ENCODE measurements at regions not wholly inside any gene's neighbourhood (a gene's known extent, or its start where the extent isn't known, plus 50 kb on each side); places are given as distances from the start of the nearest gene placed in this dataset.
"Not testable (repeated sequence)": the region's sequence is repeated elsewhere in the genome, so short reads cannot be mapped to it uniquely, and the experiment has no call there.

DNA sequence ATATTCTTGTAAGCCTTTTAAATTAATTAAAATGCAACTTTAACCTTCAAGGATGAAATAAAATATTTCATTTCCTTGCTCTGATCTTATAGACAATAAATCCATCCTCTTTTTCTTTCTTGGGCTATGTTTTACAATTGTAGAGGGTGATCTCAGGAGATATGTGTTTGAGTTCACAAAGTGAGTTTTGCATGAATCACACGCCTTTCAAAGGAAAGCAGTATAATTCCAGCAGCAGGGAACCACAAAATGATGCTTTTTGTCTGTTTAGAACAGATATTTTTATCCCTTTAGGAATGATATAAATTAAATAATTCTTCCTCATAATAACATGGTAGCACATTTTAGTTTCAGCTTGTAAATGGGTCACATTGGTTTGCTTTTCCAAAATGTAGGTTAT is 191.2 kb downstream of the SEMA6D start:
- Histone ChIP-seq H3K4me3 (no peak overlapping the region), H3K36me3 (no peaks in the 10 kb centered on the region), H3K4me1 (no peaks in the 10 kb centered on the region), H3K27ac (no peak overlapping the region), H3K9me3 (no peaks in the 10 kb centered on the region), H3K27me3 (no peaks in the 10 kb centered on the region)
- DNase-seq: no peak
- TF ChIP-seq POLR2A (IDR thresholded peaks at IDR 0.05): no peak
- TF ChIP-seq, protein P1, sequence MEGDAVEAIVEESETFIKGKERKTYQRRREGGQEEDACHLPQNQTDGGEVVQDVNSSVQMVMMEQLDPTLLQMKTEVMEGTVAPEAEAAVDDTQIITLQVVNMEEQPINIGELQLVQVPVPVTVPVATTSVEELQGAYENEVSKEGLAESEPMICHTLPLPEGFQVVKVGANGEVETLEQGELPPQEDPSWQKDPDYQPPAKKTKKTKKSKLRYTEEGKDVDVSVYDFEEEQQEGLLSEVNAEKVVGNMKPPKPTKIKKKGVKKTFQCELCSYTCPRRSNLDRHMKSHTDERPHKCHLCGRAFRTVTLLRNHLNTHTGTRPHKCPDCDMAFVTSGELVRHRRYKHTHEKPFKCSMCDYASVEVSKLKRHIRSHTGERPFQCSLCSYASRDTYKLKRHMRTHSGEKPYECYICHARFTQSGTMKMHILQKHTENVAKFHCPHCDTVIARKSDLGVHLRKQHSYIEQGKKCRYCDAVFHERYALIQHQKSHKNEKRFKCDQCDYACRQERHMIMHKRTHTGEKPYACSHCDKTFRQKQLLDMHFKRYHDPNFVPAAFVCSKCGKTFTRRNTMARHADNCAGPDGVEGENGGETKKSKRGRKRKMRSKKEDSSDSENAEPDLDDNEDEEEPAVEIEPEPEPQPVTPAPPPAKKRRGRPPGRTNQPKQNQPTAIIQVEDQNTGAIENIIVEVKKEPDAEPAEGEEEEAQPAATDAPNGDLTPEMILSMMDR (IDR thresholded peaks at IDR 0.05): no peak

- no peaks in the 10 kb centered on the region for H3K27me3 ChIP-seq
Observed at GRCh38 chr15:47908950-47909670, 191.8 kb downstream of the SEMA6D start.

DNA sequence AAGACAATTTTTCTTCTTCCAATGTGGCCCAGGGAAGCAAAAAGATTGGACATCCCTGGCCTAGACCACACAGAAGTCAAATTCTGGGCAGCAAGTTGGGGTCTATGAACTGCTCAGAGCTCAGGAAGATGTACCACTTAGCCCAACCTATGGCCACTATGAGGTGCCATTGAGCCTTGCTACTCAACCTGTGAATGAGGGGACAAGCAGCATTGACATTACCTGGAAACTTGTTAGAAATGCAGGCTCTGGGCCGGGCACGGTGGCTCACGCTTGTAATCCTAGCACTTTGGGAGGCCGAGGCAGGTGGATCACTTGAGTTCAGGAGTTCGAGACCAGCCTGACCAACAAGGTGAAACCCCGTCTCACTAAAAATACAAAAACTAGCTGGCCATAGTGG is 195.6 kb downstream of the SEMA6D start:
- H3K27me3 ChIP-seq, DNase-seq: not testable (repeated sequence)

More at GRCh38 chr15:47908950-47909670, 191.8 kb downstream of the SEMA6D start:
- Histone ChIP-seq H3K36me3 (no peaks in the 10 kb centered on the region), H3K4me3 (no peak overlapping the region), H3K9me3 (no peaks in the 10 kb centered on the region), H3K4me1 (no peaks in the 10 kb centered on the region), H3K27ac (no peak overlapping the region)
- no peak for DNase-seq
- TF ChIP-seq, protein P1 (IDR thresholded peaks at IDR 0.05): no peak
- TF ChIP-seq POLR2A (IDR thresholded peaks at IDR 0.05): no peak

GRCh38 chr15:47917881-47918280 is 200.6 kb downstream of the SEMA6D start:
- Histone ChIP-seq H3K9me3 (no peaks in the 10 kb centered on the region), H3K27ac (no peak overlapping the region), H3K4me3 (no peak overlapping the region), H3K4me1 (no peaks in the 10 kb centered on the region), H3K27me3 (no peaks in the 10 kb centered on the region), H3K36me3 (no peaks in the 10 kb centered on the region)
- DNase-seq: no peak
- no peak for TF ChIP-seq POLR2A (IDR thresholded peaks at IDR 0.05)
- TF ChIP-seq, protein P1 (IDR thresholded peaks at IDR 0.05): no peak

More for the DNA sequence above, 195.6 kb downstream of the SEMA6D start:
- H3K27ac ChIP-seq, H3K9me3 ChIP-seq, H3K36me3 ChIP-seq, H3K4me3 ChIP-seq, H3K4me1 ChIP-seq: not testable (repeated sequence)

DNA sequence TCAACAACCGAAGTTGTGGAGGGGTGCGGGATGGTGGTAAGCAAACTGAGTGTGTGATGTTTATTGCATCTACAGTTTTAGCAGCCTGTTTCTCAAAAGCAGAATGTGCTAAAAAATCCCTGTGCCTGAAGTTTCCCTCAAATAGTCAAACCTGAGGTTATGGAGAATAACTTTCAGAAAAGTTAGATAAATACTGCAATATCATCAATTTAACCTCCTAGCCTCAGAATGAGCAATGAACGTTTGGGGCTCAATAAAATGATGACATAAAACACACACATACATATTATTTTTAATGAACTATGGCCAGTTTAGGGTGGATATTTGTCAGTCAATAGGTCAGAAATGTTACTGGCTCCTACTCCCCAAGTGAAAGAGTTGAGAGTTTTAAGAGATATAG is 201.6 kb downstream of the SEMA6D start:
- Histone ChIP-seq H3K4me1 (no peaks in the 10 kb centered on the region), H3K27ac (no peak overlapping the region), H3K36me3 (no peaks in the 10 kb centered on the region), H3K27me3 (no peaks in the 10 kb centered on the region), H3K9me3 (no peaks in the 10 kb centered on the region), H3K4me3 (no peak overlapping the region)
- no peak for DNase-seq
- TF ChIP-seq, protein P1 (IDR thresholded peaks at IDR 0.05): no peak
- no peak for TF ChIP-seq POLR2A (IDR thresholded peaks at IDR 0.05)

GRCh38 chr15:47924381-47924780 is 196.4 kb upstream of the SLC24A5 start:
- Histone ChIP-seq H3K36me3 (no peaks in the 10 kb centered on the region), H3K4me1 (no peaks in the 10 kb centered on the region), H3K9me3 (no peaks in the 10 kb centered on the region), H3K27ac (no peak overlapping the region), H3K4me3 (no peak overlapping the region), H3K27me3 (no peaks in the 10 kb centered on the region)
- DNase-seq: no peak
- TF ChIP-seq, protein P1 (IDR thresholded peaks at IDR 0.05): no peak
- TF ChIP-seq POLR2A (IDR thresholded peaks at IDR 0.05): no peak
